GM23338 (cell line): ENCODE measurements at regions not wholly inside any gene's neighbourhood (a gene's known extent, or its start where the extent isn't known, plus 50 kb on each side); places are given as distances from the start of the nearest gene placed in this dataset.

ENCODE experiments used
- ATAC-seq: fragments of 200-7000 bp; cut with Tn5 transposase; 3 replicates; pipeline ENCODE4 v1.9.1; 2020
- DNase-seq: peaks from one replicate; pipeline ENCODE4 v3.0.0-alpha.2; 2015; ENCODE audit warnings: low spot score
- H2AFZ ChIP-seq: fragments of 200-600 bp; sonication (generic); 2 replicates; pipeline ENCODE4 v1.8.0; 2016; ENCODE audit warnings: antibody characterized with exemption, mild to moderate bottlenecking, moderate library complexity
- H3F3A ChIP-seq: fragments of 200-600 bp; sonication (generic); replicated peaks from 2 replicates; pipeline ENCODE4 v1.8.0; 2017; ENCODE audit warnings: antibody characterized with exemption, mixed run types, low read depth
- H3K27ac ChIP-seq: fragments of 200-600 bp; sonication (generic); 2 replicates; pipeline ENCODE4 v1.6.1; 2016; ENCODE audit warnings: low read depth
- H3K27me3 ChIP-seq: fragments of 200-600 bp; sonication (generic); 2 replicates; pipeline ENCODE4 v1.8.0; 2016; ENCODE audit warnings: mild to moderate bottlenecking, mixed run types, moderate library complexity; ENCODE audit not compliant: insufficient read depth
- H3K36me3 ChIP-seq: fragments of 200-600 bp; sonication (generic); 2 replicates; pipeline ENCODE4 v1.8.0; 2016; ENCODE audit warnings: mild to moderate bottlenecking; ENCODE audit not compliant: insufficient read depth
- H3K4me1 ChIP-seq: fragments of 200-600 bp; sonication (generic); 2 replicates; pipeline ENCODE4 v1.8.0; 2016; ENCODE audit warnings: mild to moderate bottlenecking, moderate library complexity; ENCODE audit not compliant: insufficient read depth
- H3K4me2 ChIP-seq: fragments of 200-600 bp; sonication (generic); 2 replicates; pipeline ENCODE4 v1.7.1; 2017; ENCODE audit warnings: mixed run types
- H3K4me3 ChIP-seq: fragments of 200-600 bp; sonication (generic); 2 replicates; pipeline ENCODE4 v1.6.1; 2016; ENCODE audit warnings: mixed run types
- H3K79me2 ChIP-seq: fragments of 200-600 bp; sonication (generic); replicated peaks from 2 replicates; pipeline ENCODE4 v1.8.0; 2017; ENCODE audit warnings: mild to moderate bottlenecking; ENCODE audit not compliant: insufficient read depth
- H3K9me2 ChIP-seq: fragments of 200-600 bp; sonication (generic); 2 replicates; pipeline ENCODE4 v1.8.0; 2017; ENCODE audit not compliant: insufficient read depth
- H4K20me1 ChIP-seq: fragments of 200-600 bp; sonication (generic); replicated peaks from 2 replicates; pipeline ENCODE4 v1.8.0; 2017; ENCODE audit warnings: mild to moderate bottlenecking; ENCODE audit not compliant: insufficient read depth
- H3K27ac Mint-ChIP-seq: 2 replicates; pipeline ENCODE4 v1.8.0; 2020; ENCODE audit warnings: inconsistent platforms, mild to moderate bottlenecking, moderate library complexity, mixed read lengths
- H3K27me3 Mint-ChIP-seq: 3 replicates; pipeline ENCODE4 v1.8.0; 2022; ENCODE audit warnings: low read depth, mild to moderate bottlenecking, moderate library complexity, mixed read lengths, inconsistent platforms; ENCODE audit not compliant: insufficient read depth, poor library complexity
- H3K36me3 Mint-ChIP-seq: 3 replicates; pipeline ENCODE4 v1.8.0; 2021; ENCODE audit warnings: low read depth, mild to moderate bottlenecking, inconsistent platforms, moderate library complexity, mixed read lengths
- H3K4me1 Mint-ChIP-seq: 3 replicates; pipeline ENCODE4 v1.8.0; 2020; ENCODE audit warnings: mild to moderate bottlenecking, inconsistent platforms, mixed read lengths
- H3K4me3 Mint-ChIP-seq: 3 replicates; pipeline ENCODE4 v1.8.0; 2021; ENCODE audit warnings: moderate library complexity, mild to moderate bottlenecking, inconsistent platforms, mixed read lengths
- H3K9me3 Mint-ChIP-seq: 3 replicates; pipeline ENCODE4 v1.8.0; 2020; ENCODE audit warnings: moderate library complexity, mild to moderate bottlenecking, inconsistent platforms, mixed read lengths
- ETS1 ChIP-seq: IDR thresholded peaks from 2 replicates; pipeline ENCODE4 v1.6.1; 2016; ENCODE audit warnings: antibody characterized with exemption
- EZH2phosphoT487 ChIP-seq: fragments of 200-600 bp; sonication (generic); IDR thresholded peaks from one replicate; pipeline ENCODE4 v1.8.1; 2018; ENCODE audit warnings: antibody characterized with exemption; ENCODE audit not compliant: unreplicated experiment
- JUNB ChIP-seq: IDR thresholded peaks from one replicate; pipeline ENCODE4 v1.6.1; 2016; ENCODE audit warnings: antibody characterized with exemption; ENCODE audit not compliant: unreplicated experiment
- NANOG ChIP-seq: IDR thresholded peaks from 2 replicates; pipeline ENCODE4 v1.6.1; 2016; ENCODE audit warnings: antibody characterized with exemption, borderline replicate concordance
- POLR2AphosphoS5 ChIP-seq: IDR thresholded peaks from 2 replicates; pipeline ENCODE4 v1.6.1; 2016; ENCODE audit warnings: antibody characterized with exemption, low read depth
- REST ChIP-seq: IDR thresholded peaks from one replicate; pipeline ENCODE4 v1.6.1; 2018; ENCODE audit warnings: antibody characterized with exemption; ENCODE audit not compliant: unreplicated experiment
- STAT1 ChIP-seq: IDR thresholded peaks from one replicate; pipeline ENCODE4 v1.6.1; 2016; ENCODE audit warnings: antibody characterized with exemption; ENCODE audit not compliant: unreplicated experiment
- ZNF331 ChIP-seq: fragments of 250-450 bp; sonication (Bioruptor Pico); IDR thresholded peaks from 2 replicates; pipeline ENCODE4 v1.5.0; 2020; ENCODE audit warnings: low read depth, mild to moderate bottlenecking, moderate library complexity
- TF ChIP-seq, protein P1 (sequence below), 2 experiments: fragments of 200-600 bp in 1 of 2; sonication (generic) in 1 of 2; conservative IDR thresholded peaks; 2 replicates each; pipeline versions ENCODE4 v1.5.1 to v1.6.1; 2016 to 2017; ENCODE audit warnings: antibody characterized with exemption in 2 of 2, low read depth in 2 of 2, mild to moderate bottlenecking in 2 of 2, moderate library complexity in 1 of 2

- TF ChIP-seq REST = no peak
Observed at GRCh38 chr5:158074992-158075769, 216.2 kb upstream of the CLINT1 start (continued).

- Histone ChIP-seq H3K27ac (no peak overlapping the region), H4K20me1 (no peaks in the 10 kb centered on the region), H2AFZ (no peak overlapping the region), H3K4me3 (no peak overlapping the region), H3K36me3 (no peaks in the 10 kb centered on the region), H3K27me3 (no peaks in the 10 kb centered on the region), H3F3A (no peaks in the 10 kb centered on the region), H3K4me1 (no peaks in the 10 kb centered on the region), H3K9me2 (peaks cover 16% of the 10 kb centered on the region; the same call in 1 of the 2 replicates), H3K79me2 (no peaks in the 10 kb centered on the region), H3K4me2 (no peak overlapping the region)
- no peak overlapping the region; the same call in 1 of the 2 replicates for H3K27ac Mint-ChIP-seq
- no peak for DNase-seq
- H3K36me3 Mint-ChIP-seq = no peaks in the 10 kb centered on the region
- H3K27me3 Mint-ChIP-seq = no peaks in the 10 kb centered on the region
- ATAC-seq = no peak
- TF ChIP-seq ETS1 (no peak), EZH2phosphoT487 (no peak), ZNF331 (CRISPR knock-in tag) (no peak), JUNB (no peak), NANOG (no peak), REST (no peak), STAT1 (no peak), POLR2AphosphoS5 (no peak)
- TF ChIP-seq, protein P1, sequence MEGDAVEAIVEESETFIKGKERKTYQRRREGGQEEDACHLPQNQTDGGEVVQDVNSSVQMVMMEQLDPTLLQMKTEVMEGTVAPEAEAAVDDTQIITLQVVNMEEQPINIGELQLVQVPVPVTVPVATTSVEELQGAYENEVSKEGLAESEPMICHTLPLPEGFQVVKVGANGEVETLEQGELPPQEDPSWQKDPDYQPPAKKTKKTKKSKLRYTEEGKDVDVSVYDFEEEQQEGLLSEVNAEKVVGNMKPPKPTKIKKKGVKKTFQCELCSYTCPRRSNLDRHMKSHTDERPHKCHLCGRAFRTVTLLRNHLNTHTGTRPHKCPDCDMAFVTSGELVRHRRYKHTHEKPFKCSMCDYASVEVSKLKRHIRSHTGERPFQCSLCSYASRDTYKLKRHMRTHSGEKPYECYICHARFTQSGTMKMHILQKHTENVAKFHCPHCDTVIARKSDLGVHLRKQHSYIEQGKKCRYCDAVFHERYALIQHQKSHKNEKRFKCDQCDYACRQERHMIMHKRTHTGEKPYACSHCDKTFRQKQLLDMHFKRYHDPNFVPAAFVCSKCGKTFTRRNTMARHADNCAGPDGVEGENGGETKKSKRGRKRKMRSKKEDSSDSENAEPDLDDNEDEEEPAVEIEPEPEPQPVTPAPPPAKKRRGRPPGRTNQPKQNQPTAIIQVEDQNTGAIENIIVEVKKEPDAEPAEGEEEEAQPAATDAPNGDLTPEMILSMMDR (conservative IDR thresholded peaks at IDR 0.05; ENCODE audit: low read depth in 2 of 2) = no peak
- H3K9me3 Mint-ChIP-seq = no peaks in the 10 kb centered on the region; the same call in 2 of the 3 replicates
- no peak overlapping the region for H3K4me3 Mint-ChIP-seq
- H3K4me1 Mint-ChIP-seq = peaks cover 10% of the 10 kb centered on the region
Observed at GRCh38 chr5:158074597-158074991, 215.6 kb upstream of the CLINT1 start.
